Mucosa of descending colon (tissue), 3 donors: ENCODE measurements at regions not wholly inside any gene's neighbourhood (a gene's known extent, or its start where the extent isn't known, plus 50 kb on each side); places are given as distances from the start of the nearest gene placed in this dataset.
"Not testable (repeated sequence)": the region's sequence is repeated elsewhere in the genome, so short reads cannot be mapped to it uniquely, and the experiment has no call there.

ENCODE experiments used
- ATAC-seq: fragments of 200-7000 bp; cut with Tn5 transposase; one replicate; pipeline ENCODE4 v1.9.1; 2020; ENCODE audit warnings: mild to moderate bottlenecking, moderate library complexity
- DNase-seq, 3 donors: peaks; one replicate each; pipeline ENCODE4 v3.0.0-alpha.2; 2020
- H3K36me3 ChIP-seq: fragments of 200-600 bp; one replicate; pipeline ENCODE4 v1.8.0; 2021; ENCODE audit warnings: low read depth, mild to moderate bottlenecking
- H3K4me1 ChIP-seq: fragments of 200-600 bp; one replicate; pipeline ENCODE4 v1.8.0; 2021; ENCODE audit warnings: low read depth, mild to moderate bottlenecking
- H3K4me3 ChIP-seq: fragments of 200-600 bp; one replicate; pipeline ENCODE4 v1.8.0; 2021; ENCODE audit warnings: mild to moderate bottlenecking
- H3K9me3 ChIP-seq: fragments of 200-600 bp; one replicate; pipeline ENCODE4 v1.8.0; 2021; ENCODE audit warnings: mild to moderate bottlenecking
- intact Hi-C, 2 donors: fragments of 100-400 bp; cut with DNase I in 1 of 2; cut with micrococcal nuclease in 1 of 2; formaldehyde crosslinking; loops; one replicate each; pipeline versions ENCODE4 v1.11.0 to v1.11.1; 2022; cut with DNase I, micrococcal nuclease
- TF ChIP-seq, protein P1 (sequence below): fragments of 200-600 bp; IDR thresholded peaks from one replicate; pipeline ENCODE4 v1.8.0; 2022; ENCODE audit warnings: antibody characterized with exemption, mild to moderate bottlenecking
- donor health status: DM: no; HTN: no; CAD: no; lungs with moderate emphysema.
- donor health status: DM: no; HTN: no; CAD: no.
- donor health status: DM: no; HTN: yes; CAD: no.

DNA sequence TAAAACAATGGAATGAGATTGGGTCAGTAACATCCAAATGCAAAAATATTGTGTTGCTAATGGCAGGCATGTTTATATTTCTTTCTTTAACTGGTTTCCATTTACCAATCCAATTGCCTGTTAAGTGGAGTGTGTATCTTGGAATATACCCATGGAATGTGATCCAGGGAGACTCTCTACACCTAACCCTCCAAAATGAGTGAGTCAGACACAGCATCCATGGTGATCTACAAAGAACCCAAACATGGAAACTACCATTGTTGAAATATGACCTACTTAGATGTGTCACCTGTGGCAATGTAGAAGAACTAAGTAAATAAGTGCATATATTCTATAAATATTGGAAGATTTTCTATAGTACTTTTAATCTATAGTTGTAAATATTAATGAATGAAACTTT lies 110.3 kb downstream of the AREG start:
- Histone ChIP-seq H3K9me3 (no peaks in the 10 kb centered on the region), H3K36me3 (no peaks in the 10 kb centered on the region), H3K4me1 (no peaks in the 10 kb centered on the region), H3K4me3 (no peak overlapping the region)
- DNase-seq: no peak
- TF ChIP-seq, protein P1, sequence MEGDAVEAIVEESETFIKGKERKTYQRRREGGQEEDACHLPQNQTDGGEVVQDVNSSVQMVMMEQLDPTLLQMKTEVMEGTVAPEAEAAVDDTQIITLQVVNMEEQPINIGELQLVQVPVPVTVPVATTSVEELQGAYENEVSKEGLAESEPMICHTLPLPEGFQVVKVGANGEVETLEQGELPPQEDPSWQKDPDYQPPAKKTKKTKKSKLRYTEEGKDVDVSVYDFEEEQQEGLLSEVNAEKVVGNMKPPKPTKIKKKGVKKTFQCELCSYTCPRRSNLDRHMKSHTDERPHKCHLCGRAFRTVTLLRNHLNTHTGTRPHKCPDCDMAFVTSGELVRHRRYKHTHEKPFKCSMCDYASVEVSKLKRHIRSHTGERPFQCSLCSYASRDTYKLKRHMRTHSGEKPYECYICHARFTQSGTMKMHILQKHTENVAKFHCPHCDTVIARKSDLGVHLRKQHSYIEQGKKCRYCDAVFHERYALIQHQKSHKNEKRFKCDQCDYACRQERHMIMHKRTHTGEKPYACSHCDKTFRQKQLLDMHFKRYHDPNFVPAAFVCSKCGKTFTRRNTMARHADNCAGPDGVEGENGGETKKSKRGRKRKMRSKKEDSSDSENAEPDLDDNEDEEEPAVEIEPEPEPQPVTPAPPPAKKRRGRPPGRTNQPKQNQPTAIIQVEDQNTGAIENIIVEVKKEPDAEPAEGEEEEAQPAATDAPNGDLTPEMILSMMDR: no peak
- intact Hi-C loops: no loop called here
- no peak for ATAC-seq

DNA sequence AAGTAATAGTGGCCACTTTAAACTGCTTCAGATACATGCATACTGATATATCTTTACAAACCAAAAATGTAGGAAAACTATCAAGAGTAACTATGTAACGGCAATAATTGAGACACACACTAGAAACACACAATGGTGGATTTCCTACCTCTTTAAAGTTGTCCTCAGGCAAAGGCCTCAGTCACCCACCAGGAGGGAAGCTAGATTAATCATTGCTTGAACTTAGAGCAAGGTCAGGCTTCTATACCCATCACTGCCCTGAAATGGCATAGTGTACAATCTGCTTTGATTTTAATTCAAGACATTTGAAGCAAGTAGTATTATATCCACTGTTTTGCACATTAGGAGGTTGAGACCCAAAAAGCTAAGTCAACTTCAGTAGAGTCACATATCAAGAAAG lies 110.9 kb downstream of the AREG start:
- Histone ChIP-seq H3K4me1 (no peaks in the 10 kb centered on the region), H3K4me3 (no peak overlapping the region), H3K36me3 (no peaks in the 10 kb centered on the region), H3K9me3 (no peaks in the 10 kb centered on the region)
- DNase-seq (no peak), ATAC-seq (no peak)
- TF ChIP-seq, protein P1: no peak
- intact Hi-C loops: no loop called here

DNA sequence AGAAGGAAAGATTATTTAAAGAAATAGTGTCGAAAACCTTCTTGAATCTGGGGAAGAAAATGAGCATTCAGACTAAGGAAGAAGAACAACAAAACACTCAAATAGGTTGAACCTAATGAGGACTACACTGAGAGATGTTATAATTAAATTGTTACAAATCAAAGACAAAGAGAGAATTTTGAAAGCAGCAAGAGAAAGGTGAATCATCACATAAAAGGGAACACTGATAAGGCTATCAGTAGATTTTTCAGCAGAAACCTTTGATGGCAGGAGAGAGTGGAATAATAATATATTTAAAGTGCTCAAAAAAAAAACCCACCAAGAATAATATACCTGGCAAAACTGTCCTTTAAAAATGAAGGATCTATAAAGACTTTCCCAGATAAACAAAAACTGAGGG lies 114.9 kb downstream of the AREG start:
- Histone ChIP-seq H3K4me1 (no peaks in the 10 kb centered on the region), H3K36me3 (no peaks in the 10 kb centered on the region), H3K9me3 (no peaks in the 10 kb centered on the region), H3K4me3 (no peak overlapping the region)
- TF ChIP-seq, protein P1: no peak
- ATAC-seq: no peak
- DNase-seq: no peak
- intact Hi-C loops: no loop called here

DNA sequence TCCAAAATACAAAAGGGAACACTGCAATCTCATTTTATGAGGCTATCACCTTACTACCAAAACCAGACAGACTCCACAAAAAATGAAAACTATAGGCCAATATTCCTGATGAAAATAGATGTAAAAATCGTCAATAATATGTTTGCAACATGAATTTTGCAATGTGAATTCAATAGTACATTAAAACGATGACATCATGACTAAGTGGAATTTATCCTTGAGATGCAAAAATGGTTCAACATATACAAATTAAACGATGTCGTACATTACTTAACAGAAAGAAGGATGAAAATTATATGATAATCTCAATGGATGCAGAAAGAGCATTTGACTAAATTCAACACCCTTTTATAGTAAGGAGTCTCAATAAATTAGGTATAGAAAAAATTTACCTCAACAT lies 123.0 kb downstream of the AREG start:
- Histone ChIP-seq H3K4me1 (no peaks in the 10 kb centered on the region), H3K9me3 (no peaks in the 10 kb centered on the region), H3K4me3 (no peak overlapping the region), H3K36me3 (no peaks in the 10 kb centered on the region)
- intact Hi-C loops: no loop called here
- ATAC-seq (no peak), DNase-seq (no peak)
- TF ChIP-seq, protein P1: no peak

DNA sequence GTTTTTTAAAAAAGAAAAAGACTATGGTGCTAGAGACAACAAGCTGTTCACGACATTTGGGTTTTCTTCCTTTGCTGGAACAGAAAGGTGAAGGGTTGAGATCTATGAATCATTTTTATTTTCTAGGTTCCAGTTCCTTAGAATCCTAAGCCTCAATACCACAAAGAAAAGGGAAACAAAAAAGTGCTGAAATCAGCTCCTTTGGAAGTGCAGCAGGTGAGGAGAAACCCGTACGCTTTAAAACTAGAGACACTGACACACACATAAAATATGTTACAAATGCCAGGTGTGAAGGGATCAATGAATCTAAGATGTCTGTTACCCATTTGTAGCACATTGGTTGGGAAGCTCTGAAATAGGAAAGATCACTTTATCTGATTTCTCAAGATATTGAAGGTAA lies 125.2 kb downstream of the AREG start:
- ATAC-seq (no peak), DNase-seq (no peak)
- no peaks in the 10 kb centered on the region for H3K9me3 ChIP-seq
- intact Hi-C loops: no loop called here
- no peak overlapping the region for H3K4me3 ChIP-seq
- TF ChIP-seq, protein P1: no peak
- no peaks in the 10 kb centered on the region for H3K4me1 ChIP-seq
- H3K36me3 ChIP-seq: no peaks in the 10 kb centered on the region

DNA sequence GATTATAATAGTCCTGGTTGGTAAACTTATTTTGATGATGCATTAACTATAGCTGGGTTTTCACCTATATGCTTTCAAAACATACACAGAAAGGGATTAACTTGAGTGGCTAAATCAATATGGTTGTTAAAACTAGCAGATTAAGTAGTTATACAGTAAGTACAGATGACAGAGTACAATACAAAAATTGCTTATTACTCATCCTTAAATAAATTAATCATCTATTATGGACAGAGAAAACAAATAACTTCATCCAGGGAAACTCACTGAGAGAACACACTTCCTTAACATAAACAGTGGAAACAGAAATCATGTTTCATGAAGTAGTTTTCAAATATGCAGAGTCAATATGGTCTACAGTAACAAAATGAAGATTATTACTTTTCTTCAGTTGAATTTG lies 133.4 kb downstream of the AREG start:
- Histone ChIP-seq H3K36me3 (no peaks in the 10 kb centered on the region), H3K4me3 (no peak overlapping the region), H3K4me1 (peaks cover 2% of the 10 kb centered on the region), H3K9me3 (no peaks in the 10 kb centered on the region)
- TF ChIP-seq, protein P1: no peak
- intact Hi-C loops: no loop called here
- ATAC-seq (no peak), DNase-seq (no peak)

DNA sequence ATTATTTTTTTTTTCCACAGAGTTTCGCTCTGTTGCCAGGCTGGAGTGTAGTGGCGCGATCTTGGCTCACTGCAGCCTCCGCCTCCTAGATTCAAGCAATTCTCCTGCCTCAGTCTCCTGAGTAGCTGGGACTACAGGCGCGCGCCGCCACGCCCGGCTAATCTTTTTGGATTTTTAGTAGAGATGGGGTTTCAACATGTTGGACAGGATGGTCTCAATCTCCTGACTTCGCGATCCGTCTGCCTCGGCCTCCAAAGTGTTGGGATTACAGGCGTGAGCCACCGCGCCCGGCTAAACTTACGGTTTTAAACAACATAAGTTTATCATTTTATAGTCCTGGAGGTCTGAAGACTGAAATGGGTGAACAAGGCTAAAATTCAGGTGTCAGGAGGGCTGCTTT lies 133.9 kb downstream of the AREG start:
- intact Hi-C loops: not testable (repeated sequence)

More for the DNA sequence above, 133.9 kb downstream of the AREG start:
- H3K36me3 ChIP-seq, ATAC-seq, H3K4me1 ChIP-seq, DNase-seq, H3K9me3 ChIP-seq, H3K4me3 ChIP-seq: not testable (repeated sequence)
